Frontal cortex (tissue), 3 donors: ENCODE measurements at regions not wholly inside any gene's neighbourhood (a gene's known extent, or its start where the extent isn't known, plus 50 kb on each side); places are given as distances from the start of the nearest gene placed in this dataset.

ENCODE experiments used
- DNase-seq, 2 donors: peaks; one replicate each; pipeline ENCODE4 v3.0.0; 2012; ENCODE audit warnings: low spot score in 2 of 2
- FAIRE-seq: peaks from 2 replicates; lab custom pipeline; 2012; peaks lifted over from hg19 to GRCh38; lab: Jason Lieb, UNC
- donor health status: control.
- donor health status: control.
- donor health status: control.

DNA sequence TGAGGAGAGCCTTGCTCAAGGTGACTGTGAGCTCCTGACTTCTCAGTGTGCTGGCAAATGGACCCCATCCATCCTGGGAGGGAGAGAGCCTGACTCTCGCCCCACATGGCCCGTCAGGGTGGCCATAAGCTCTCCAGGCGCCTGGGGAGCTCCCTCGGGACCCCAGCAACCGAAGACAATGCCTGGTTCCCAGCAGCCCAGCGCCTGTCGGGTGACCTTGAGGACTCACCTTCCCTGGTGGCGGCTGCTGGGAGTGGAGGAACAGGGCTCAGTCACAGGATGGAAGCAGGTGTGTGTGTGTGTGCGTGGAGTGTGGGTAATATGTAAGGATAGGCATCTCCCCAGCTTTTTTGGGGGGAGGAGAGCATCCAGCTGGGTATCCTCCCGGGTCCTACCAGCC lies 190.3 kb downstream of the MELK start:
- no peak for FAIRE-seq

DNA sequence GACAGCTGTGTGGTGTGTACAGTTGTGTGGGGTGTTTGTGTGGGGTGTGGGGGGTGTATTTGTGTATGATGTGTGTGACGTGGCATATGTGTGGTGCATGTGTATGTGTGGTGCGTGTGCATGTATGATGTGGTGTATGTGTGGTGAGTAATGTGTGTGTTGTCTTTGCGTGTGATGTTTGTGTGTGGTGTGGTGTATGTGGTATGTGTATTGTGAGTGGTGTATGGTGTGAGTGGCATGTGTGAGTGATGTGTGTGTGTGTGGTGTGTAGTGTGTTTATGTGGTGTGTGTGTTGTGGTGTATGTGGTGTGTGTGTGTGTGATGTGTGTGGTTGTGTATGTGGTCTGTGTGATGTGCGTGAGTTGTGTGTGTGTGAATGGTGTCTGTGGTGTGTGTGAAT lies 191.1 kb downstream of the MELK start:
- DNase-seq (no peak), FAIRE-seq (no peak)

More for the DNA sequence above, 190.3 kb downstream of the MELK start:
- no peak for DNase-seq

DNA sequence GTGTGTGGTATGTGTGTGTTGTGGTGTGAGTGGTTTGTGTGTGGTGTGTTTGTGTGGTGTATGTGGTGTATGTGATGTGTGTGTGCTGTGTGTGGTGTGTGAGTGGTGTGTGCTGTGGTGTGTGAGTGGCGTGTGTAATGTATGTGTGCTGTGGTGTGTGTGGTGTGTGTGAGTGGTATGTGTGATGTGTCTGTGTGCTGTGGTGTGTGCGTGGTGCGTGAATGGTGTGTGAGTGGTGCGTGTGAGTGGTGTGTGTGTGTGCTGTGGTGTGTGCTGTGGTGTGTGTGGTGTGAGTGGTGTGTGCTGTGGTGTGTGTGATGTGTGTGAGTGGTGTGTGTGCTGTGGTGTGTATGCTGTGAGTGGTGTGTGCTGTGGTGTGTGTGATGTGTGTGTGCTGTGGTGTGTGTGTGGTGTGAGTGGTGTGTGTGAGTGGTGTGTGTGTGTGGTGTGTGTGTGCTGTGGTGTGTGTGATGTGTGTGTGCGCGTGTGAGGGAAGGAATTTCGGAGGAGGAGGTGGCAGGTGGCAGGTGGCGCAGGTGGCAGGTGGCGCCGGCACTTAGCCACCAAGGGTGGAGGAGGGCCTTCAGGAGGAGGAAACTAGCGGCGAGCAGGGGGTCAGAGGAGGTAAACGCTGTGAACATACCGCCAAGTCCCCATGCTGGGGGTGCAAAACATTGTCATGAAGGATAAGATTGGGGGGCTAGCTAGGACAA lies 191.8 kb downstream of the MELK start:
- FAIRE-seq (no peak), DNase-seq (no peak)

GRCh38 chr9:36765077-36765390 lies 192.3 kb downstream of the MELK start:
- DNase-seq = no peak
- no peak for FAIRE-seq

DNA sequence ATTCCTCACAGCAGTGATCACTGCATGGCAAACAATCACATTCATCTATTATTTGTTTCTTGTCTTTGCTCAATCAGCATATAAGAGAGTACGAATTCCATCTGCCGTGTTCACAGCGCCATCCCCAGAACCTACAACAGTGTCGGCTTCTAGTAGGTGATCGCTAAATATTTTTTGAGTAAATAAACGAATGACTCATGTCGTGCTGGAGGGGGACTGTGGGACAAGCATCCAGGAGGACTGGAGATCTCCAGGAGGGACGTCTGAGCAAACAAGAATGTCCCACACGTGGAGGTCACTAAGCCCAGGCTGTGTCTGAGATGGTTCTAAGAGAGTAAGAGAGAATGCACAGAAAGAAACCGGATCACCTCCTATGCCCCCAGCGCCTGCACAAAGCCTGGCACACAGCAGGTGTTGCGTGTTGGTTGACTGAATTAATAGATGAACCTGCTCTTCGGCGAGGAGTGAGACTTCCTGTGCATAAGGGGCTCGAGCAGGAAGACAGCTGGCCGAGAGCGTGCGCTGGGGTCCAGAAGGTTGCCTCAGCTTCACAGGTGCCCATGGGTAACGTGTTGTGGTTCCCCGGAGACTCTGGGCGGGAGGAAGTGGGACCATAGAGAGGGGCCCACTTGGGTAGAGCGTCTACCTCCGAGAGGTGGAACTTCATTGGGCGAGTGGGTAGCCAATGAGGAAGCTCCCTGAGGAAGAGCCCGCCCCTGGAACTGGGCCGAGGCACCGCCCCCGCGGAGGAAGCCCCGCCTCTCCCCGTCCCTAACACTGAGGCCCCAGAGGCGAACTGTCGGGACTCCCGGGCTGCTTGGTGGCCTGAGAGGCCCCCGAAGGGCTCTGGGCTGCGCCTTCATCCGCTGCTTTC lies 193.0 kb downstream of the MELK start:
- peak; percentile 68 to 81 for DNase-seq
- no peak for FAIRE-seq

- FAIRE-seq (no peak), DNase-seq (no peak)
These were observed 196.0 kb downstream of the MELK start for GRCh38 chr9:36768677-36769076.

- no peak for FAIRE-seq
- DNase-seq = peak in 1 of 2 donors; percentile 30
These were observed 197.3 kb downstream of the MELK start for GRCh38 chr9:36770025-36770424.

GRCh38 chr9:36772449-36773403 lies 200.0 kb downstream of the MELK start:
- DNase-seq (no peak), FAIRE-seq (no peak)

GRCh38 chr9:36778682-36779081 lies 206.0 kb downstream of the MELK start:
- no peak for DNase-seq
- no peak for FAIRE-seq

- no peak for FAIRE-seq
- no peak for DNase-seq
These were observed 206.9 kb downstream of the MELK start for GRCh38 chr9:36779582-36779981.

DNA sequence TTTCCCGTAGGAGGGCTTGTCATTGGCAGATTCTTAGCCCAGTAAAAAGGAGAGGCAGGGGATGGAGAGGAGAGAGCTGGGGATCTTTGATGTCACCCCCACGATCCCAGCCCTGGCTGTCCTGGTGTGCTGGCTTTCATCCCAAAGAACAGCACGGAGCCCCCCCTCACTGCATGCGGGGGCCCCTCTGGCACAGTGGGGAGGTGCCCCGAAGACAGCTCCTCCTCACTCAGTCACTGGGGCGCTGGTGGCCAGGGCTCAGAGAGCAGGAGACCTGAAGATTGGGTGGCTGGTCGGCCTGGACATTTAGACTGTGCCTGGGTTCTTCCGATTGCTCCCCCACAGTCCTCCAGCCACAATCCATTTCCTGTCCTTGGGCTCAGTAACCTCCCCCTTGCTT lies 207.5 kb downstream of the MELK start:
- no peak for FAIRE-seq

GRCh38 chr9:36781533-36781932 lies 208.8 kb downstream of the MELK start:
- FAIRE-seq (no peak), DNase-seq (no peak)

More for the DNA sequence above, 207.5 kb downstream of the MELK start:
- no peak for DNase-seq
